Skeletal muscle tissue (tissue), 3 donors: ENCODE measurements at regions not wholly inside any gene's neighbourhood (a gene's known extent, or its start where the extent isn't known, plus 50 kb on each side); places are given as distances from the start of the nearest gene placed in this dataset.
A peak's percentile ranks its signal among the peaks of the same experiment; 100 is the strongest.

Source experiments
- H3K27ac ChIP-seq: one replicate; pipeline ENCODE4 v1.7.0; 2013; ENCODE audit warnings: mild to moderate bottlenecking, low read depth, low read length, inconsistent platforms
- H3K27me3 ChIP-seq, 3 donors: one replicate each; pipeline ENCODE4 v1.7.0; 2013; ENCODE audit warnings: low read length in 3 of 3; ENCODE audit not compliant: control insufficient read depth in 3 of 3, insufficient read depth in 3 of 3
- H3K36me3 ChIP-seq, 3 donors: one replicate each; pipeline ENCODE4 v1.7.0; 2013; ENCODE audit warnings: low read length in 3 of 3; ENCODE audit not compliant: control insufficient read depth in 3 of 3, insufficient read depth in 3 of 3
- H3K4me1 ChIP-seq, 3 donors: one replicate each; pipeline ENCODE4 v1.7.0; 2013; ENCODE audit warnings: low read length in 3 of 3, mild to moderate bottlenecking in 3 of 3; ENCODE audit not compliant: control insufficient read depth in 3 of 3, insufficient read depth in 3 of 3
- H3K4me3 ChIP-seq, 3 donors: one replicate each; pipeline ENCODE4 v1.7.0; 2013; ENCODE audit warnings: low read length in 3 of 3
- H3K9ac ChIP-seq, 3 donors: one replicate each; pipeline ENCODE4 v1.7.0; 2013; ENCODE audit warnings: low read length in 3 of 3, mild to moderate bottlenecking in 3 of 3, moderate library complexity in 2 of 3, low read depth in 1 of 3
- H3K9me3 ChIP-seq, 3 donors: one replicate each; pipeline ENCODE4 v1.7.0; 2013; ENCODE audit warnings: low read length in 3 of 3; ENCODE audit not compliant: control insufficient read depth in 3 of 3
- donor health status: Osteomylitis.

DNA sequence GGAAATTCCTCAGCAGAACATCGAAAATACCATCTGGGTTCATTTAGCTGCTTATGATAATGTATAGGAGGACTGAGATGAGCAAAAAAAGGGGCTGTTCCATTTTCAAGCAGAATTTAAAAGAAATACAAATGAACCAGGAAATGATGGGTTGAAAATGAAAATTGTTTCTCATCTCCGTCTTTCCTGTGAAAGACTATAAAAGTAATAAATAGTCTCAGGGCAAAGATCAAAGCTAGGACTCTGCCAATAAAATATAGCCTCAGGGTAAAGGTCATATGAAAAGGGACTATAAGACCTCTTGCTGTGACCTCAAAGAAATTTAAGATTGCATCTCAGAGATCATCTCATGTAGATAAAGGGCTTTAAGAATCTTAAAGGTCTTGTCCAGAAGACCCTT is 478.0 kb downstream of the BTG1 start:
- Histone ChIP-seq H3K36me3 (no peaks in the 10 kb centered on the region), H3K9ac (no peak overlapping the region), H3K4me1 (peaks cover 0 to 4% (median 2%) of the 10 kb centered on the region in 3 donors), H3K27ac (no peak overlapping the region), H3K9me3 (peaks cover 0 to 3% (median 0%) of the 10 kb centered on the region in 3 donors), H3K4me3 (no peak overlapping the region), H3K27me3 (no peaks in the 10 kb centered on the region)

GRCh38 chr12:91663744-91664143 is 481.1 kb upstream of the DCN start:
- Histone ChIP-seq H3K4me3 (no peak overlapping the region), H3K9ac (no peak overlapping the region), H3K27ac (no peak overlapping the region), H3K27me3 (no peaks in the 10 kb centered on the region), H3K9me3 (no peaks in the 10 kb centered on the region), H3K4me1 (peaks cover 0 to 4% (median 2%) of the 10 kb centered on the region in 3 donors), H3K36me3 (no peaks in the 10 kb centered on the region)

- peaks cover 0 to 4% (median 2%) of the 10 kb centered on the region in 3 donors for H3K4me1 ChIP-seq
- no peak overlapping the region for H3K9ac ChIP-seq
- H3K9me3 ChIP-seq = no peaks in the 10 kb centered on the region
- no peaks in the 10 kb centered on the region for H3K36me3 ChIP-seq
- H3K4me3 ChIP-seq = no peak overlapping the region
- no peak overlapping the region for H3K27ac ChIP-seq
- no peaks in the 10 kb centered on the region for H3K27me3 ChIP-seq
Observed at GRCh38 chr12:91663310-91663709, 480.7 kb upstream of the DCN start.

GRCh38 chr12:91662021-91662420 is 479.4 kb upstream of the DCN start:
- Histone ChIP-seq H3K27ac (no peak overlapping the region), H3K36me3 (no peaks in the 10 kb centered on the region), H3K4me3 (no peak overlapping the region), H3K4me1 (peaks cover 0 to 4% (median 2%) of the 10 kb centered on the region in 3 donors), H3K27me3 (no peaks in the 10 kb centered on the region), H3K9ac (no peak overlapping the region), H3K9me3 (no peaks in the 10 kb centered on the region)

DNA sequence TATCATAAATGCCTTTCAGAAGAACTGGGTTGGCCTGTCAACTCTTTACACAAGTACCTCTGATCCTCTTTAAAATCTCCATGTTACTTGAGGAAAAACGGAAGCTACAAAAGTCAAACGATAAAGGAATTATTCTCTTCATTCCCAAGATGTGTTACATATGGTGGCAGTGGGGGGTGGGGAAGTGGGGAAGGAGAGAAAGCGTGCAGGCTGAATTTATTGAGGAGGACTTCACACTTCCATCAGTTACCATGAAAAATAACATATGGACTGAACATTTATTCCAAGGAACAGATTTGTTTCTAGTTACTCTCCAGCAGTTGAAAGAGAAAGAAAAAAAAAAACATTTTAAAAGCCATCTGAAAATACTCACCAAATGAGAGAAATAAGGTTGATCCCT is 474.4 kb upstream of the DCN start:
- Histone ChIP-seq H3K9me3 (no peaks in the 10 kb centered on the region), H3K27ac (no peak overlapping the region), H3K36me3 (no peaks in the 10 kb centered on the region), H3K9ac (no peak overlapping the region), H3K27me3 (no peaks in the 10 kb centered on the region), H3K4me3 (no peak overlapping the region), H3K4me1 (no peaks in the 10 kb centered on the region)

DNA sequence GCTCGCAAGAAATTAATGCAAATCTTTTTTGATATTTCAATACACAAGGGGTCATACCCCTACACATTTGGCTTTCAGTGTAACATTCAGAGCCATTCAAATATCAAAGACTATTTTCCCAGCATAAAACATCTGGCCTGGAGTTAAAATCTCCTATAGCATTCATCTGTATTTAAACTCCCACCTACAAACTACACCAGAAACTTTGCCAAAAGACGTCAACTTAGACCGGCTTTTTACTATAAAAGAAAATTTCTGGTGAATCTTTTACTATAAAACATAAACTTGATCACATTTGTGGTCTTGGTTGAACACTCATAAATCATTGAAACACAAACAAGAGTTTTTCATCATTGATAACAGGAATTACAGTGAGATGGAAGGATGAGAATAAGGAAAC is 473.3 kb upstream of the DCN start:
- no peaks in the 10 kb centered on the region for H3K27me3 ChIP-seq
- H3K4me3 ChIP-seq = no peak overlapping the region
- H3K4me1 ChIP-seq = no peaks in the 10 kb centered on the region
- no peaks in the 10 kb centered on the region for H3K36me3 ChIP-seq
- no peaks in the 10 kb centered on the region for H3K9me3 ChIP-seq
- H3K27ac ChIP-seq = no peak overlapping the region
- no peak overlapping the region for H3K9ac ChIP-seq

GRCh38 chr12:91654087-91654486 is 471.5 kb upstream of the DCN start:
- H3K36me3 ChIP-seq = no peaks in the 10 kb centered on the region
- H3K9me3 ChIP-seq = no peaks in the 10 kb centered on the region
- no peak overlapping the region for H3K9ac ChIP-seq
- H3K4me3 ChIP-seq = no peak overlapping the region
- no peaks in the 10 kb centered on the region for H3K4me1 ChIP-seq
- no peaks in the 10 kb centered on the region for H3K27me3 ChIP-seq
- H3K27ac ChIP-seq = no peak overlapping the region

GRCh38 chr12:91651728-91652127 is 469.1 kb upstream of the DCN start:
- Histone ChIP-seq H3K27ac (peak overlapping the region; percentile 11), H3K4me1 (no peaks in the 10 kb centered on the region), H3K9me3 (no peaks in the 10 kb centered on the region), H3K9ac (no peak overlapping the region), H3K4me3 (no peak overlapping the region), H3K27me3 (no peaks in the 10 kb centered on the region), H3K36me3 (no peaks in the 10 kb centered on the region)

- Histone ChIP-seq H3K36me3 (no peaks in the 10 kb centered on the region), H3K27ac (no peak overlapping the region), H3K27me3 (no peaks in the 10 kb centered on the region), H3K9me3 (no peaks in the 10 kb centered on the region), H3K9ac (no peak overlapping the region), H3K4me3 (no peak overlapping the region), H3K4me1 (no peaks in the 10 kb centered on the region)
Observed at GRCh38 chr12:91643763-91644162, 461.1 kb upstream of the DCN start.

- Histone ChIP-seq H3K9ac (no peak overlapping the region), H3K27ac (no peak overlapping the region), H3K27me3 (no peaks in the 10 kb centered on the region), H3K36me3 (no peaks in the 10 kb centered on the region), H3K4me1 (no peaks in the 10 kb centered on the region), H3K9me3 (no peaks in the 10 kb centered on the region), H3K4me3 (no peak overlapping the region)
Observed at GRCh38 chr12:91640021-91640420, 457.4 kb upstream of the DCN start.

DNA sequence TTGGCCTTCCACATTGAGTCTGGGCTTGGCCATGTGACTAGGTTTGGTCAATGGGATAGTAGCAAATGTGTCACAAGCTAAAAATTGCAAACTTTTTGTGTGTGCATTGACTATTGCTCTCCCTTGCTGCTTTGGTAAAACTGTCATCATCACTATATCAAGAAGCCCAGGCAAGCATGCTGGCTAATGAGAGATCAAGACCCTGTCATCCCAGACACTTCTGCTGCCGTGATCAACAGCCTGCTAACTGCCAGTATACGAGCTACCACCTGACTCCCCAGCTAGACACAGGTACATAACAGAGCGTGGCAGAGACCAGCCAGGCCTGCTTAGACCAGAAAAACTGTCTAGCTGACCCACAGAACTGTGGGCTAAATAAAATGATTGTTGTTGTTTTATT is 456.7 kb upstream of the DCN start:
- Histone ChIP-seq H3K9ac (no peak overlapping the region), H3K9me3 (no peaks in the 10 kb centered on the region), H3K4me3 (no peak overlapping the region), H3K27ac (no peak overlapping the region), H3K27me3 (no peaks in the 10 kb centered on the region), H3K36me3 (no peaks in the 10 kb centered on the region), H3K4me1 (no peaks in the 10 kb centered on the region)
